Coronary artery (tissue), 2 donors: ENCODE measurements at regions not wholly inside any gene's neighbourhood (a gene's known extent, or its start where the extent isn't known, plus 50 kb on each side); places are given as distances from the start of the nearest gene placed in this dataset.

Experiments
- DNase-seq: peaks from one replicate; pipeline ENCODE4 v3.0.0-alpha.2; 2017; ENCODE audit warnings: low spot score
- H3K27ac ChIP-seq, 2 donors: fragments of 200-600 bp; sonication (generic); one replicate each; pipeline ENCODE4 v1.5.1; 2016 to 2019
- H3K4me3 ChIP-seq: fragments of 200-600 bp; sonication (generic); 2 replicates; pipeline ENCODE4 v1.5.1; 2016; ENCODE audit warnings: mild to moderate bottlenecking, moderate library complexity
- CTCF ChIP-seq: fragments of 200-600 bp; sonication (generic); IDR thresholded peaks from one replicate; pipeline ENCODE4 v1.5.1; 2019; ENCODE audit warnings: antibody characterized with exemption

- no peak for DNase-seq
- no peak for TF ChIP-seq CTCF
- H3K27ac ChIP-seq = no peak overlapping the region
- no peak overlapping the region for H3K4me3 ChIP-seq
Observed at GRCh38 chr16:86138121-86139085, 239.4 kb downstream of the IRF8 start.

GRCh38 chr16:86142801-86143236, 243.9 kb downstream of the IRF8 start:
- no peak overlapping the region for H3K27ac ChIP-seq
- no peak for TF ChIP-seq CTCF
- no peak for DNase-seq
- no peak overlapping the region for H3K4me3 ChIP-seq

GRCh38 chr16:86143666-86144065, 244.7 kb downstream of the IRF8 start:
- no peak overlapping the region for H3K27ac ChIP-seq
- TF ChIP-seq CTCF = no peak
- no peak overlapping the region for H3K4me3 ChIP-seq
- DNase-seq = no peak

GRCh38 chr16:86145669-86146068, 246.7 kb downstream of the IRF8 start:
- no peak for DNase-seq
- Histone ChIP-seq H3K27ac (no peak overlapping the region), H3K4me3 (no peak overlapping the region)
- no peak for TF ChIP-seq CTCF

- Histone ChIP-seq H3K4me3 (no peak overlapping the region), H3K27ac (no peak overlapping the region)
- no peak for DNase-seq
- no peak for TF ChIP-seq CTCF
Observed at GRCh38 chr16:86150641-86151238, 251.8 kb downstream of the IRF8 start.

- H3K27ac ChIP-seq = no peak overlapping the region
- TF ChIP-seq CTCF = no peak
- H3K4me3 ChIP-seq = no peak overlapping the region
- DNase-seq = no peak
Observed at GRCh38 chr16:86151239-86151851, 252.4 kb downstream of the IRF8 start.
